SK-N-SH treated with all-trans-retinoic acid at 6 μM for 48 hours (cell line): ENCODE measurements at regions not wholly inside any gene's neighbourhood (a gene's known extent, or its start where the extent isn't known, plus 50 kb on each side); places are given as distances from the start of the nearest gene placed in this dataset.

ENCODE experiments used
- CREB5 ChIP-seq: fragments of 250-450 bp; sonication (Bioruptor Pico); IDR thresholded peaks from 2 replicates; pipeline ENCODE4 v1.5.1; 2020; ENCODE audit warnings: low read depth, mild to moderate bottlenecking, moderate library complexity
- ISL1 ChIP-seq: fragments of 250-450 bp; sonication (Bioruptor Pico); IDR thresholded peaks from 2 replicates; pipeline ENCODE4 v2.1.2; 2022; ENCODE audit warnings: mild to moderate bottlenecking, moderate library complexity
- TOX ChIP-seq: fragments of 250-450 bp; sonication (Bioruptor Pico); IDR thresholded peaks from 2 replicates; pipeline ENCODE4 v1.8.0; 2021; ENCODE audit warnings: mild to moderate bottlenecking, moderate library complexity, borderline replicate concordance
- ZFP3 ChIP-seq: fragments of 250-450 bp; sonication (Bioruptor Pico); IDR thresholded peaks from 2 replicates; pipeline ENCODE4 v1.5.0; 2020; ENCODE audit warnings: mild to moderate bottlenecking, moderate library complexity
- TF ChIP-seq, protein P1 (sequence below): fragments of 250-450 bp; sonication (Bioruptor Pico); IDR thresholded peaks from 2 replicates; pipeline ENCODE4 v1.8.0; 2020; ENCODE audit warnings: mild to moderate bottlenecking, moderate library complexity, borderline replicate concordance

DNA sequence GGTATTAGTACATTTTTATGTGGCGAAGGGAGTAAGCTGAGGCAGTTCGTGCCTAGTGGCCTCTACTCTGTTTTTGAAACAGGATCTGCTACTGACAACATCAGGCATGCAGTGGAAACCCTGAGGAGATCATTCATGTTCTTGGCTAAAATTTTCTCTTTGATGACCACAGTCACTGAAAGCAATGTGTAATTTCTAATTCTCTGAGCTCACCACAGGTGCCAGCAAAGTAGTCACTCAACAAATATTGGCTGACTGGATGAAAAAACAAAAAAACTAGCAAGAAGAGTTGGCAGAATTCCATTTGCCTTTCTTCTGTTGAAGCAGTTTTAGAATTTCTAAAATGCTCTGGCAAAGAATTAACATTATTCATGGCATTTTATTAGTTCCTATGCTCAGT is 176.5 kb upstream of the KCTD7 start:
- TF ChIP-seq, protein P1, sequence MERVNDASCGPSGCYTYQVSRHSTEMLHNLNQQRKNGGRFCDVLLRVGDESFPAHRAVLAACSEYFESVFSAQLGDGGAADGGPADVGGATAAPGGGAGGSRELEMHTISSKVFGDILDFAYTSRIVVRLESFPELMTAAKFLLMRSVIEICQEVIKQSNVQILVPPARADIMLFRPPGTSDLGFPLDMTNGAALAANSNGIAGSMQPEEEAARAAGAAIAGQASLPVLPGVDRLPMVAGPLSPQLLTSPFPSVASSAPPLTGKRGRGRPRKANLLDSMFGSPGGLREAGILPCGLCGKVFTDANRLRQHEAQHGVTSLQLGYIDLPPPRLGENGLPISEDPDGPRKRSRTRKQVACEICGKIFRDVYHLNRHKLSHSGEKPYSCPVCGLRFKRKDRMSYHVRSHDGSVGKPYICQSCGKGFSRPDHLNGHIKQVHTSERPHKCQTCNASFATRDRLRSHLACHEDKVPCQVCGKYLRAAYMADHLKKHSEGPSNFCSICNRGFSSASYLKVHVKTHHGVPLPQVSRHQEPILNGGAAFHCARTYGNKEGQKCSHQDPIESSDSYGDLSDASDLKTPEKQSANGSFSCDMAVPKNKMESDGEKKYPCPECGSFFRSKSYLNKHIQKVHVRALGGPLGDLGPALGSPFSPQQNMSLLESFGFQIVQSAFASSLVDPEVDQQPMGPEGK (CRISPR knock-in tag) = no peak
- TF ChIP-seq TOX (CRISPR knock-in tag) (no peak), ZFP3 (CRISPR knock-in tag) (no peak), CREB5 (CRISPR knock-in tag) (no peak), ISL1 (no peak)
